NCI-H524 (cell line): ENCODE measurements at regions not wholly inside any gene's neighbourhood (a gene's known extent, or its start where the extent isn't known, plus 50 kb on each side); places are given as distances from the start of the nearest gene placed in this dataset.

Experiments used
- DNase-seq, 2 experiments: peaks; one replicate each; lab custom pipeline; 2025; lab: John Stamatoyannopoulos, UW

- DNase-seq: peak in 1 of 2 experiments; percentile 46
These were observed 122.3 kb upstream of the RAI14 start for GRCh38 chr5:34533582-34534522.

DNA sequence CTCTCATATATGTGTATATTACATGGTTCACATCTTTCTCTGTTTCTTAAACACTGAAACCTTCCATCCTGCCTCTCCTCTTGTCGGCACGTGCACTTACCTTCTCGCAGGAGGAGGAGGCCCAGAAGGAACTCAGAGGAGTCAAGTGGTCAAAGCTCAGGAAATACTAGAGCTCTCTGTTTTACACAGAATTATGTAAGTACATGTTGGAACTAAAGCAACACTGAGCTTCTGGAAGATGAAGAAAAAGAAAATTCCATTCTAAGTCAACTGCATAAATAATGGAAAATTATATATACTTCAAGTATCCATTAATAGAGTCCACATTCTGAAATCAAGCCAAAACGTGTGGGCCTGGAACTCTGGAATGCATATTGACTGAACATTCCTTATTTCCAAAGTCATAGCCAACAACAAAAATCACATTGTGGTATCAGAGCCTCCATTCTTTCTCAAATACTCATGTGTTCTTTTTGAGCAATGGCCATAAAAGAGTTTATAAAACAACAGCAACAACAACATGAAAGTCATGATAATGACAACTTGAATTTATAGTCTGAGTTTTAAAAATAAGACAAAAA, 121.5 kb upstream of the RAI14 start:
- DNase-seq: no peak

- no peak for DNase-seq
These were observed 120.7 kb upstream of the RAI14 start for GRCh38 chr5:34535433-34535832.

DNA sequence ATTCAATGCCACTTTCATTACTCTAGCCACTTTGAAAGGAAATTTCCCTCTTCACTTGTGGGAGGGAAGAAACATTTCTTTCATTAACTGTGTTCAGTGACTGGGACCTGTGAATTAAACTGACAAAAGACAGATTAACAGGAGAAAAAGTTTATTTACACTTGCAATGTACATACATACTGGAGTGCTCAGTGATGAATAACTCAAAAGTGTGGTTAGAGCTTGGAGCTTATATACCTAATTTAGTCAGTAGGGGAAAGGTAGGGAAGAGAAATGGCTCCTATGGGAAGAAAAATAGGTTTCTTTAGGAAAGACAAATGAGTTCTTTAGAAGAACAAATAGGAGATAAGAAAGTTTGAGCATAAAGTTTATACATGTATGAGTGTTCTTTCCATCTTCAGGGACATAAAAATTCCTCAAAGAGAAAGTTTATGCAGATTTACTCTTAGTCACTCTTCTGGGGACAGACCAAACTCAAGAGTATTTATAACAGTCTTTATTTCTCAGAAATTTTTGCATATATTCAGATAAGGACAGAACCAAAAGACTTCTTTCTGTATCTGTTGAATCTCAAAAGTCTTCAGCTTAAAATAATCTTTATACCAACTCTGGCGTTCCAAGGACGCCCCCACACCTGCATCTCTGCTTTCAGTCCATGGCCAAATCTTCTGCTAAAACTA, 120.0 kb upstream of the RAI14 start:
- DNase-seq: no peak

- no peak for DNase-seq
These were observed 119.4 kb upstream of the RAI14 start for GRCh38 chr5:34536699-34537098.

DNA sequence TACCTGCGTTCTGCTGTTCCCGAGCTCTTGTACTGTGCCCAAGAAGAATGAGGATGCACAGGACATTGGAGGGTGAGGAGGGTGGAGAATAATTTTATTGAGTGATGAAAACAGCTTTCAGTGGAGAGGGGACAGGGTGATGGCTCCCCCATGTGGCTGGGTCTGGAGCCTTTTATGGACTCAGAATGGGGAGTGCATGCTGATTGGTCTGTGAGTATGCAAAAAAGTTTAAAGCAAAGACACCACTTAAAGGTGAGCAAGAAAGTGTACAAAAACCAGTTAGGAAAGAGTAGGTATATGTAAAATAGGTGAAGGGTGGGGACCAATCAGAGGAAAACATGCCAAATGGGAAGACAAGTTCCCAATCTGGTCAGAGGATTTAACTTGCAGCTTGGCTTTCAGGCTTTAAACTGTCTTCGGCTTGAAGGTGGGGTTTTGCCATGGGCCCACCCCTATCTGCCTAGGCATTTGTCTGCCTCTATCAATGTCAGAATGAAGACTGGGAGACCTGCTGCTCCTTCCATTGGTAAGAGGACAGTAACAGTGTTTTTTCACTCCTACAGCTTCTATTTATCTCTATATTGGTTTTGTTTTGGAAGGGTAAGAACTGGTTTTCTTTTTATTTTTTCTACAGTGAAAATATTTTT, 118.0 kb upstream of the RAI14 start:
- peak in 1 of 2 experiments; percentile 44 for DNase-seq

DNA sequence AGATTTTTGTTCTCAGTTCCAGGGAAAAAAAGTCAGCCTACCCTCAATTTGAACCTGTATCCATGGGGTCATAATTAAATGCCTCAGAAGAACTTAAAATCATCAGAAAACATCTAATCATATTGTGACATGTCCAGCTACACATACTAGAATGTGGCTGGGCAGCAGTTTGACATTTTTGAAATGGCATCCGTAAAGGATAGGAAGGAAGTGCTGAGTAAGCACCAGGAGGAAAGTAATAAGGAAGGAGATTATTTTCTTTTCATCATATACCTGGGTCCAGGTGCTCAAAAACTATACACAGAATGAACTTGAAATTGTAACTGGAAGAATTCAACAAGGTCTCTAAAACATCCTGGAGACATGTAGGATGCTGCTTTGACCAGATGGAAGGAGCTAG, 116.9 kb upstream of the RAI14 start:
- DNase-seq: no peak

DNA sequence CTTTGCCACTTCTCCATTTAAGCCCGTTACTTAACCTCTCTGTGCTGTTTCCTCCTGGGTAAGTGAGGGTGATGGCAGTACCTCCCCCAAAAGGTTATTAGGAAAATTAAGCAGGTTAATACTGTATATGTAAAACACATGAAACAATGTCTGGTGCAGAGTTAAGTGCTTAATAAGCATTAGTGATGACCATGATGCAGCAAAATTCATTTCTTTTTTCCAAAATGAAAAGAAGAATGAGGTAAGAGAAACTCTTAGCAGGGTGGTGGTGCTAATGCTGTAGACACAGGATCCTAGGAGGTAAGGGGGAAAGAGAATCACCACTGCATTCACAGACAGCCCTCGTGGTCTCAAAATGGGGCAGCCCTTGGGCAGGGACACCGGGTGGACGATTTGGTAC, 115.1 kb upstream of the RAI14 start:
- no peak for DNase-seq

GRCh38 chr5:34542818-34543217, 113.3 kb upstream of the RAI14 start:
- no peak for DNase-seq

GRCh38 chr5:34543687-34544086, 112.4 kb upstream of the RAI14 start:
- DNase-seq: no peak

DNA sequence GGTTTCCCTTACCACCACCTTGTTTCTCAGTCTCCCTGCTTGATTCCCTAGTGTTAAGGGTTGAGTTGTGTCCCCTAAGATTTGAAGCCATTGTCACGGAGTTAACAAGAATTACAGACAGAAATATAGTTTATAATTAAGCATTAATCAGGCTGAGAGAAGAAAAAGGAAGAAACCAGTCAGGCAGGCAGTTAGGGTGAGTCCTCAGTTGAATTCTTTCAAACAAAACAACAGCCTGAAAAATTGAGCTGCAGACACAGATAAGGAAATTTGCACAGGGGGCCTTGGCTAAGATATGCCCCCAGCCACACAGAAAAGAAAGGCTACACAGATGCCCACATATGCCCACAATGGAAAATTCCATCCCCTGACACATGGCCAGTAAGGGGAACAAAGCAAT, 111.7 kb upstream of the RAI14 start:
- no peak for DNase-seq

DNA sequence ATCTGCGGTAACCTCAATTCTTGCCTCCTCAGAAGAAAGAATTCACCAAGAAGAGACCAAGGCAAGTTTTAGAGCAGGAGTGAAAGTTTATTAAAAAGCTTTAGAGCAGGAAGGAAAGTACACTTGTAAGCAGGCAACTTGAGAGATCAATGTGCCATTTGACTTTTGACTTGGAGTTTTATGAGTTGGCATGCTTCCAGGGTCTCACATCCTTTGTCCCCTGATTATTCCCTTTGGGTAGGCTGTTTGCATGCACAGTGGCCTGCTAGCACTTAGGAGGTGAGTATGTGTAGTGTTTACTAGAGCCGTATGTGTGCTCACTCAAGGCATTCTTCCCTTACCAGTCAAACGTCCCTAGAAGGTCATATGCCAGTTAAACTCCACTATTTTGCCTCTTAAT, 111.0 kb upstream of the RAI14 start:
- DNase-seq: no peak

GRCh38 chr5:34545626-34546025, 110.5 kb upstream of the RAI14 start:
- no peak for DNase-seq

DNA sequence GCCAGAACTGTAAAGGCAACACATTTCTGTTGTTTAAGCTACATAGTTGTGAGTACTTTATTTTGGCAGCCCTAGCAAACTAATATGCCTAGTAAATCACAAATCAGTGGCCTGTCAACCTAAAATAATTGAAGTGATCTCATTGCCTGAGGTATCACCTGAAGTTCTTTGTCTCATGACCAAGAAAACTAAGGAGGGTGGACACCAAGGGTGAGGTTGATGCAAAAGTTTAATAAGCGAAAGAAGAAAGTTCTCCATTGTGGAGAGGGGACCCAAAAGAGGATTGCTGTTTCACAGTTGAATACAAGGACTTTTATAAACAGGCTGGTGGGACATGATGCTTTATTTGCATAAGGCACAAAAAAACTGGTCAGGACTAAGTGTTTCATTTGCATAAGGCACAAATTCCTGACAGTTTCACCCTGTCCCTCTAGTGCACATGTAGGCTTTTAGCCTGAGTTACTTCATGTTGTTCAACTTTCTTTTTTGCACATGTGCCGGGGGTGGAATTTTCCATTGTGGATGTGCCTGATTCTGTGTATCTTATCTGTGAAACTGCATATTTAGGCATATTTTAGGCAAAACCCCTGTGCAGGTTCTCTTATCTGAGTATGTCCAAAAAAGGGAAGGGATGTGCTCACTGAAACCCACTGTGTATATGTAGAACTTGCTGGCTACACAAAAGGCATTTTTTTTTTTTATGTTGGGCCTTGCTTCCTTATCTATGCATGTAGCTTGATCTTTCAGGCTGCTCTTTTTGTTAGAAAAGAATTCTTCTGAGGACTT, 108.6 kb upstream of the RAI14 start:
- no peak for DNase-seq

DNA sequence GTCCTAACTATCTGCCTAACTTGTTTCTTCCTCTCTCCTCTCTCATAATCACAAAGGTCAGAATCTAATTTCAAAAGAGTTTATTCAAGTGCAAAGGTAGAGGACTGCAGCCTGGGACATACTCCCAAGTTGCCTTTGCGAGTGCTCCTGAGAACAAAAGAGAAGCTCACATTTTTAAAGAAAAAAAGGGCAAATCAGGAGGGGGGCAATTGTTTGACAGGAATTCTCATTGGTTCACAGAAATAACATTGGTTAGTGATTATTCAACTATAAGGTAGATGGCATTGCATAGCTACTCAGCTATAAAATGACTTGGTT, 108.1 kb upstream of the RAI14 start:
- DNase-seq: no peak

DNA sequence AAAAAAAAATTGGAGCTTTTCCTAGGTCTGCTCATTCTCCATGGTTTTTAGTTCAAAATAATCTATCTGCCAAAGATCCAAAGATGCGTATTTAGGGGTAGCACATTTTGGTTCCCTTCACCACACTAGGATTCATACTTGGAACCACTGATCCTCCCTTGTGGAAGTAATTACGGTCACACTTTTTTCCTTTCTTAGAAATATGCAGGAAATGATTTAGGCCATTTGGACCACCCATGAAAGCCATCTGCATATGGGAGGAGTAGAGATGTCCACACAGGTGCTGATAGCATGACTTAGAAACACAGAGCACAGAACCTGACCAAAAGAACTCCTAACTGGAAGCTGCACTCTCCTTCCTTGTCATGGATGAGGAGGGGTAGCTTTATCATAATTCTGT, 105.9 kb upstream of the RAI14 start:
- no peak for DNase-seq

GRCh38 chr5:34550964-34551363, 105.2 kb upstream of the RAI14 start:
- DNase-seq: no peak

DNA sequence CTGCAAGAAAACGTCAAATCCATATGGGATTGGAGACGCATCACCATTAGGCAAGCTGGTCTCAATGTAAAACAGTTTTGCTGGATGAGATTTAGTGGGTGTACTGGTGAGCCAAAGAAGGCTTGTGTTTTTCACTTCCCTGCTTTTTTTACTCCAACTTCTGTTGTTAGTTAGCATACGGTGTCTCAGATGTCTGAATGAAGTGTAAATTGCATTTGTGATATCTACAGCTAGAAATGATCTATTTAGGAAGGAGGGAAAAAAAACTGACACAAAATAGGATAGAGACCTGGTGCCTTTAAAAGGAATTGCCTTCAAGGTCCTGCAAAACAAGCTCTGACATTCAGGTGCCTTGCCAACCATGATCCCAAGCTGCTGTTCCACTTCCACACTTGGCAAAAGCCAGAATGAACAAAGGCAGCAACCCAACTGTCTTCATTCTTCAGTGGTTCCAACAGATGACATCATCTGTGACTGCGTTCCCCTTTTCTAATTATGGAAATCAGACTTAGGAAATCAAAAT, 104.2 kb upstream of the RAI14 start:
- DNase-seq: no peak

DNA sequence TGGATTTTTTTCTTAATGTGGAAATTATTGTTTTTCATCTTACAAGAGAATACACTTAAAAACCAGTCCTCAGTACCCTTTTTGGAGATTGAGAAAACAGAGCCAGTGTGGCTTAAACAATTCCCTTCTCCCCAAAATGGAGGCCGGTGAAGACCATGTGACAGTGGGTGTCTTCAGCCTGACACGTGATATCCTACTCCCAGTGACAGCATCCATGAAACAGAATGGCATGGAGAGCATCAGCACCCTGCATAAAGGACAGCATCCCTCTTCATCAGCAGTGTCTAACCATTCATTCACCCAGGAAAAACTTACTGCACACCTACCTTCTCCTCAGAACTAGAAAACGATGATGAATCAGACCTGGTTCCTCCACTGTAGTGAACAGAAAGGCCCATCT, 103.4 kb upstream of the RAI14 start:
- no peak for DNase-seq

GRCh38 chr5:34553581-34553980, 102.5 kb upstream of the RAI14 start:
- no peak for DNase-seq

- DNase-seq: no peak
These were observed 101.5 kb upstream of the RAI14 start for GRCh38 chr5:34554641-34555040.
